Rectal smooth muscle tissue (tissue), 1 donor: ENCODE measurements at regions not wholly inside any gene's neighbourhood (a gene's known extent, or its start where the extent isn't known, plus 50 kb on each side); places are given as distances from the start of the nearest gene placed in this dataset.

ENCODE experiments used
- H3K27ac ChIP-seq: one replicate; pipeline ENCODE4 v1.7.0; 2013; ENCODE audit warnings: low read depth, low read length, inconsistent platforms
- H3K27me3 ChIP-seq: one replicate; pipeline ENCODE4 v1.7.0; 2013; ENCODE audit warnings: low read length; ENCODE audit not compliant: control insufficient read depth, insufficient read depth
- H3K36me3 ChIP-seq: one replicate; pipeline ENCODE4 v1.7.0; 2013; ENCODE audit warnings: low read length; ENCODE audit not compliant: control insufficient read depth, insufficient read depth
- H3K4me1 ChIP-seq: one replicate; pipeline ENCODE4 v1.7.0; 2013; ENCODE audit warnings: low read length; ENCODE audit not compliant: control insufficient read depth, insufficient read depth
- H3K4me3 ChIP-seq: one replicate; pipeline ENCODE4 v1.7.0; 2013; ENCODE audit warnings: low read length
- H3K9ac ChIP-seq: one replicate; pipeline ENCODE4 v1.7.0; 2013; ENCODE audit warnings: low read length

DNA sequence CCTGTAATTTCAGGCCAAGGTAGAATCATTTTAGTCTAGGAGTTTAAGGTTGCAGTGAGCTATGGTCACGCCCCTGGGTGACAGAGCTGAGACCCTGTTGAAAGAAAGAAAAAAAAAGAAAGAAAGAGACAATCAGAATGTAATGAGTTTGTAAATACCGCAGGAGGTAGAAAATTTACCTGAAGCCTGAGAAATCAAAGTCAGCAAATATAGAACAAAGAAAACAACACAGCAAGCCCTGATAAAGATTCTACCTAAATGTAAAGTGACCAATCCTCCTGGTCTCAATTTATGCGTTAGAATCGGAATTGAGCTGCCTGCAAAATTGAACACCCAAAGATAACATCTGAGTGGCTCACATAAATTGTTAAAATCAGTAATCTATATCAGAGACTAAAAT lies 146.5 kb upstream of the ZNF184 start:
- Histone ChIP-seq H3K36me3 (no peaks in the 10 kb centered on the region), H3K27ac (no peak overlapping the region), H3K9ac (no peak overlapping the region), H3K4me3 (no peak overlapping the region), H3K27me3 (no peaks in the 10 kb centered on the region), H3K4me1 (no peaks in the 10 kb centered on the region)

DNA sequence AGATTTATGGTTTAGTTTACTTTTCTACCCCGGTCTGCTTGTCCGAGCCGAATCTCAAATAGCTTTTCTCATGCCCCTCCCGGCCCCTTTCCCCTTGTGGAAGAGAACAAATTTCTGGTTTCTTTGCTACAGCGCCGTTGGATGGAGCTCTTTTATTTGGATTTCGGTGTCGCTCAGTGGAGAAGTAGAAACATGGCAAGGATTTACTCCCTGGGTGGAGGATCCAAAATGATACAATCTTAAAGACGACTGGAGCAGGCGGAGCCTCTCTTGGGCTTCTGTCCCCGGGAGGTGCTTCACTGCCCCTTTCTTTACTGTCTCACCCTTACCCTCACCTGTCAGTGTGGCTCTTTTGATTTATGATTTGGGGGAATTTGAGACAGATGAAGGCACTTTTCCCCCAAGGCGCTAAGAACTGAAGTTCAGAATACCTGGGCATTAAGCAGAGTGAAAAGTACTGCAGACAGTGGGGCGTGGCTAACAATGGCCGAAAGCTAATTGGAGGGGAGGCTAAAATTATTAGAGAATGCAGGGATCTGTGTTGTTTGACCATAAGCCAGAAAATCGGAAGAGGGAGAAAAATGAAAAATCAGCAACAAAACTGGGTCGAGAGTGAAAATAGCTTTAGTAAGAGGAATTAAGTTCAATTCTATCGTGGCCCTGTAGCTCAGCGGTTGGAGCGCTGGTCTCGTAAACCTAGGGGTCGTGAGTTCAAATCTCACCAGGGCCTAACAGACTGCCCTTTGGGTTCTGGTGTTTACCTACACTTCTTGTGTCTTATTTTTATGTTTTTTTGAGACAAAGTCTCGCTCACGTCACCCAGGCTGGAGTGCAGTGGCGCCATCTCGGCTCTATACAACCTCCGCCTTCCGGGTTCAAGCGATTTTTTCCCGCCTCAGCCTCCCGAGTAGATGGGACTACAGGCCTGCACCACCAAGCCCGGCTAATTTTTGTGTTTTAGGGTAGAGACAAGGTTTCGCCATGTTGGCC lies 145.1 kb upstream of the ZNF184 start:
- no peaks in the 10 kb centered on the region for H3K27me3 ChIP-seq
- H3K9ac ChIP-seq = no peak overlapping the region

GRCh38 chr6:27617046-27617687 lies 144.3 kb upstream of the ZNF184 start:
- H3K27ac ChIP-seq = no peak overlapping the region
- H3K4me3 ChIP-seq = peak overlapping the region; percentile 14
- no peaks in the 10 kb centered on the region for H3K36me3 ChIP-seq
- no peaks in the 10 kb centered on the region for H3K27me3 ChIP-seq
- no peaks in the 10 kb centered on the region for H3K4me1 ChIP-seq
- H3K9ac ChIP-seq = no peak overlapping the region

More for the DNA sequence above, 145.1 kb upstream of the ZNF184 start:
- no peaks in the 10 kb centered on the region for H3K36me3 ChIP-seq
- H3K27ac ChIP-seq = no peak overlapping the region
- H3K4me1 ChIP-seq = no peaks in the 10 kb centered on the region
- H3K4me3 ChIP-seq = peak overlapping the region; percentile 14

GRCh38 chr6:27616328-27617045 lies 143.6 kb upstream of the ZNF184 start:
- Histone ChIP-seq H3K36me3 (no peaks in the 10 kb centered on the region), H3K27ac (no peak overlapping the region), H3K4me3 (no peak overlapping the region), H3K9ac (no peak overlapping the region), H3K27me3 (no peaks in the 10 kb centered on the region), H3K4me1 (no peaks in the 10 kb centered on the region)

DNA sequence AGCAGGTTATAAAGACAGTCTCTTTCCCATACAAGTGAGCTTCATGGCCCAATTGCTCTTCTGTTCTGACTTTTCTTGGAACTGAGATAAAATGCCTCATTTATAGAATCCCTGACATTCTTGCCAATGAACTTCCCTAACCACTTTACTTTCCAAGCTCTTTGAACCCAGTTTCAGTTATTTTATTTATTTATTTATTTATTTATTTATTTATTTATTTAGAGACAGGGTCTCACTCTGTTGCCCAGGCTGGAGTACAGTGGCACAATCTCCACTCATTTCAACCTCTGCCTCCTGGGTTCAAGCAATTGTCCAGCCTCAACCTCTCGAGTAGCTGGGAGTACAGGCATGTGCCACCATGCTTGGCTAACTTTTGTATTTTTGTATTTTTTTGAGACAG lies 138.5 kb upstream of the ZNF184 start:
- H3K4me1 ChIP-seq = no peaks in the 10 kb centered on the region
- H3K36me3 ChIP-seq = no peaks in the 10 kb centered on the region
- H3K27me3 ChIP-seq = peaks cover 2% of the 10 kb centered on the region
- H3K4me3 ChIP-seq = no peak overlapping the region
- no peak overlapping the region for H3K9ac ChIP-seq
- H3K27ac ChIP-seq = no peak overlapping the region

- Histone ChIP-seq H3K27me3 (peaks cover 2% of the 10 kb centered on the region), H3K27ac (no peak overlapping the region), H3K4me1 (no peaks in the 10 kb centered on the region), H3K9ac (no peak overlapping the region), H3K4me3 (no peak overlapping the region), H3K36me3 (no peaks in the 10 kb centered on the region)
Measured at GRCh38 chr6:27608916-27609883, 136.3 kb upstream of the ZNF184 start.

- Histone ChIP-seq H3K4me3 (no peak overlapping the region), H3K9ac (no peak overlapping the region), H3K27me3 (peaks cover 2% of the 10 kb centered on the region), H3K36me3 (no peaks in the 10 kb centered on the region), H3K4me1 (no peaks in the 10 kb centered on the region), H3K27ac (no peak overlapping the region)
Measured at GRCh38 chr6:27605401-27606342, 132.8 kb upstream of the ZNF184 start.

- Histone ChIP-seq H3K36me3 (no peaks in the 10 kb centered on the region), H3K4me3 (no peak overlapping the region), H3K27me3 (peaks cover 2% of the 10 kb centered on the region), H3K4me1 (no peaks in the 10 kb centered on the region), H3K9ac (no peak overlapping the region), H3K27ac (no peak overlapping the region)
Measured at GRCh38 chr6:27604986-27605385, 132.1 kb upstream of the ZNF184 start.

DNA sequence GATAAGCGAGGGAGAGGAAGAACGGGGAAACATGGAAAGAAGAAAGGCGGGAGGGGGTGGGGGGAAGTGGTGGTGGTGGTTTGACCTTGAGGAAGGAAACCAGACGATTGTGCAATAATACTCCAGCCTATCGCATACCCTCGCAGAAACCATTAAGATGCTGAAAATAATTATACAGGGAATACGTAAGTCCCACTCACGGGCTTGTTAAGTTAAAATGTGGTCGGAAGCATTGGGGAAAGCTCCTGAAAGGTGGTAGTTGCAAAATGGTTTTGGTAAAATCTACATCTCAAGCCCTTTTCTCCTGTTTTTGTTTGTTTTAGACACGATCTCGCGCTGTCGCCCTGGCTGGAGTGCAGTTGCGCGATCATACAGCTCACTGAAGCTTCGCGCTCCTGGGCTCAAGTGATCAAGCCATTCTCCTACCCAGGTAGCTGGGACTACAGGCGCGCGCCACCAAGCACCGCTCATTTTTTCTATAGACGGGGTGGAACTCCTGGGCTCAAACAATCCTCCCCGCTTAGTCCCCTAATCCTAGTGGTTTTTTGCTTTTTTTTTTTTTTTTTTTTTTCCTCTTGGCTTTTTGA lies 128.9 kb upstream of the ZNF184 start:
- Histone ChIP-seq H3K9ac (no peak overlapping the region), H3K4me3 (no peak overlapping the region)

DNA sequence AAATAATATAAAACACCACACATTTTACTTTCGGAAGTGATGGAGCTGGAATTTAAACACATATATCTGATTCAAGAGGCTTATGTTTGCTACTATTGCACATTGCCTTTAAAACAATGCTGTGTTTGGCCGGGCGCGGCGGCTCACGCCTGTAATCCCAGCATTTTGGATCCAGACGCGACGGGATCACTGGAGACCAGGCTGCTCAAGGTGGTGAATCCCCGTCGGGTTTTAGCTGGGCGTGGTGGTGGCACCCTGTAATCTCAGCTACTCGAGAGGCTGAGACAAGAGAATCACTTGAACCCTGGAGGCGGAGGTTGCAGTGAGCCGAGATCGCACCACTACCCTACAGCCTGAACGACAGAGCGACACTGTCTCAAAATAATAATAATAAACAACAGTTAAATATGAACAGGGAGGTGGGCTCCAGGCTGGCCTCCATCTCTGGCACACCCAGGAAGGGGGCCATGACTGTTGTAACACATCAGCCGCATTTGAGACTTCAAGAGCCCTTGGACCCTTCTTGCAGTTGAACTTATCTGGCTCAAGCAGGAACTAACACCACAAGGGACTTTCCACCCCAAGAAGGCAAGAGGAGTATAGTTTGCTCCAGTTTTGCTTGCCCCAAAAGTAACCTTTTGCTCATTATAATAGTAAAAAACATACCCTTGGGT lies 127.1 kb upstream of the ZNF184 start:
- Histone ChIP-seq H3K27me3 (peaks cover 2% of the 10 kb centered on the region), H3K27ac (no peak overlapping the region), H3K4me1 (no peaks in the 10 kb centered on the region), H3K4me3 (no peak overlapping the region), H3K36me3 (no peaks in the 10 kb centered on the region), H3K9ac (no peak overlapping the region)

More for the DNA sequence above, 128.9 kb upstream of the ZNF184 start:
- Histone ChIP-seq H3K36me3 (no peaks in the 10 kb centered on the region), H3K4me1 (no peaks in the 10 kb centered on the region), H3K27me3 (peaks cover under 1% of the 10 kb centered on the region), H3K27ac (no peak overlapping the region)
